GM19240 (cell line): ENCODE measurements at regions not wholly inside any gene's neighbourhood (a gene's known extent, or its start where the extent isn't known, plus 50 kb on each side); places are given as distances from the start of the nearest gene placed in this dataset.

Experiments used
- DNase-seq: peaks from one replicate; pipeline ENCODE4 v3.0.0; 2011; ENCODE audit warnings: low spot score; ENCODE audit not compliant: insufficient read length

DNA sequence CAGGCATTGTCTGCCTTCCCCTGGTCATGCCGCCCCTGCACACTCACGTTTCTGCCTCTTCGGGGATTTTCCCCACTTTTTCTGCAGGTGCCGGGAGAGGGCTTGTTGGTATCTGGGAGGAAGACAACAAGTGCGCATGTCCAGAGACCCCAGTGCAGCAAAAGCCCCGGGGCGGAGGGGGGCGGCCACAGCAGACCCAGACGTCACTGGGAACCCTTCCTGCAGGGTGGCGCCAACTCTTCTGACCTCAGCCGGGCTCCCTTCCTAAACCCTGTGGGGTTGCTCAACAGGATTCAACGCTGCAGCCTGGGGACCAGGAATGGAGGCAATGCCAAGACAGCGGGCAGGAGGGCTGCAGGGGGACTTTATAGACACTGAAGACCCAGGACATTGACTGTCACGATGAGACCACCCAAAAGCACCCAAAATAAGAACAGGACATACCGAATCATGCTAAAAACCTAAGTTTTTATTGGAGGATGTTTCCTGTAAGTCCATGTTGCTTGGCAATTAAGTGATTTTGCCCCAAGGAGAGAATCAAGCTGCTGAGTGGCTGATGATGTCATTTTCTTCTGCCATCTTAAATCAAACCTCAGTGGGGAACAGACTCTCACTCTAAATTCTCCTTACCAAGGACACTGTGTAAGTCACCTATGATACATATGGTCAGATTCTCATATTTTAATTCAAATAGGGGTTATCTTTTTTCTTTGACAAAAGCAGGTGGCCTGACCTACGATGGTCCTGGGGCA is 62.9 kb upstream of the SIMC1 start:
- no peak for DNase-seq

DNA sequence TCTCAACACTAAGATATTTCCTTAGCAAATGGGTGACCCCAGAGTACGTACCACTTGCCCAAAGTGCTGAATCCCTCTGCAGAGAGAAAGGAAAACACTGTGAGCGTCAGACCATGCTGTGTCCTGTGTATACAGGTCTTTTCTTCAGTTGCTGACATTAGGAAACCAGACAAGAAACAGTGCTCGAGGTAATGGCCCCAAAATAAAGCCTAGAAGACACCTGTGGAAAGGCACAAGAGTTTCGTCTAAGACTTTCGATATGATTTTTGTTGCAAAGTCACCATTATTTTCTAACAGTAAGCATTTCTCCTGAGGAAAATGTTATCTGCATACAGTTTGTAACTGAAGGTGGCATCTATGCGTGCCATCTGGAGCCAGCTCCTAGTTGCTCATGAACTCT is 62.0 kb upstream of the SIMC1 start:
- no peak for DNase-seq

DNA sequence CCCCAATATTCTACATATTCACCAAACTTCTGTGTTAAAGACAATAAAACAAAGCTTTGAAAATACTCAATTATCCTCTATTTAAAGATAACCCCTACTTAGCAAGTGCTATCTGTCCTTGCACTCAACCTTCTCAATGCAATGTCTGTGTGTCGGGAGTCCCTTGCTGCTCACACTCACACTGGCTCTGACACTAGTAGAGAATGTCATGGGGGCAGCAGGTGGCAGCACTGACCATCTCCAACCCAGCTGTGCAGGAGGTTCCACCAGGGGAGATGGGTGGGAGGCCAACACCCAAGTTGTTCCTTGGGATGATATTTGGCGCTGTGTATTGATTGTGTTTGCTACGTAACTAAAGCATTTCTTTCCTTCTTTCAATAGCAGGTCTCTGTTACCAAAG is 59.4 kb upstream of the SIMC1 start:
- DNase-seq: no peak

DNA sequence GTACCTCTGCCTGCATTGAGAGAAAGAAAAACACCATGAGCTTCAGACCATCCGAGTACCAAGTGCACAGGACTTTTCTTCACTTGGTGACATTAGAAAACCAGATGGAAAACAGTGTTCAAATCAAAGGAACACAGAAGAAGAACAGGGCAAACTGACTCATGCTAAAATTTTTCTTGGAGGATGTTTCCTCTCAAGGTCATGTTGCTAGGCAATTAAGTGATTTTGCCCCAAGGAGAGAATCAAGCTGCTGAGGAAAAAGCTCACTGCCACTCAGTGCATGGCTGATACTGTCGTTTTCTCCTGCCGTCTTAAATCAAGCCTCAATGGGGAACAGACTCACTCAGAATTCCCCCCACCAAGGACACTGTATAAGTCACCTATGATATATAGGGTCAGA is 57.9 kb upstream of the SIMC1 start:
- no peak for DNase-seq

DNA sequence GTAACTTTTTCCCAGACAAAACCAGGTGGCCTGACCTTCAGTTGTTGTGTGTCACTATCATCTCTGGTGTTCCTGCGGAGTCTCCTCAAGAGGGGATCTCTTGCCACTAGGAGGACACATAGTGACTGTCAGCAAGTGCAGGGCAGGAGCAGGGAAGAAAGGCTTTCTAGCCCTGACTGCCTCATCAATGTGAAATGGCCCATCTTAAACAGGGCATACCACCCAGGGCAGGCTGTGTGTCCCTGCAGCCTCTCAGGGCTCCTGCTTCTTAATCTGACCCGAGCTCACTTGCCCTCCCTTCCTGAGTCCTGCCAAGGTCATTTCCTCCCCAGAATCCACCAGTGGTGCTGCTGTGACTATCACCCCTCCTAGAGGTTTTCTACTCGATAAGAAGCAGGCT is 57.4 kb upstream of the SIMC1 start:
- no peak for DNase-seq

DNA sequence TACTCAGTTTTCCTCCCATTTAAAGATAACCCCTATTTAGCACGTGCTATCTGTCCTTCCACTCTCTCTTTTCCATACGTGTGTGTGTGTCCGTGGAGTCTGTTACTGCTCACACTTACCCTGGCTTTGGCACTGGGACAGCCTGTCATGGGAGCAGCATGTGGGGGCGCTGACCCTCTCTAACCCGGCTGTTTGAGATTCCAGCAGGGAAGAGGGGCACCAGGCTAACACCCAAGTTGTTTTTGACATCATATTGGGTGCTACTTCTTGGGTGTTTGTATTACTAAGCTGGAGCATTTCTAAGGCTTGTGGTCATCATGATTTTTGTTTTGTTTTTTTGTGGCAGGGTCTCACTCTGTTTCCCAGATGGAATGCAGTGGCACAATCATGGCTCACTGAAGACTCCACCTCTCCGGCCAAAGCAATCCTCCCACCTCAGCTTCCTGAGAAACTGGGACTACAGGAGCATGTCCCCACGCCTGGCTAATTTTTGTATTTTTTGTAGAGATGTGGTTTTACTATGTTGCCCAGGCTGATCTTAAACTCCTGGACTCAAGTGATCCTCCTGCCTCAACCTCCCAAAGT is 56.9 kb upstream of the SIMC1 start:
- DNase-seq: no peak

DNA sequence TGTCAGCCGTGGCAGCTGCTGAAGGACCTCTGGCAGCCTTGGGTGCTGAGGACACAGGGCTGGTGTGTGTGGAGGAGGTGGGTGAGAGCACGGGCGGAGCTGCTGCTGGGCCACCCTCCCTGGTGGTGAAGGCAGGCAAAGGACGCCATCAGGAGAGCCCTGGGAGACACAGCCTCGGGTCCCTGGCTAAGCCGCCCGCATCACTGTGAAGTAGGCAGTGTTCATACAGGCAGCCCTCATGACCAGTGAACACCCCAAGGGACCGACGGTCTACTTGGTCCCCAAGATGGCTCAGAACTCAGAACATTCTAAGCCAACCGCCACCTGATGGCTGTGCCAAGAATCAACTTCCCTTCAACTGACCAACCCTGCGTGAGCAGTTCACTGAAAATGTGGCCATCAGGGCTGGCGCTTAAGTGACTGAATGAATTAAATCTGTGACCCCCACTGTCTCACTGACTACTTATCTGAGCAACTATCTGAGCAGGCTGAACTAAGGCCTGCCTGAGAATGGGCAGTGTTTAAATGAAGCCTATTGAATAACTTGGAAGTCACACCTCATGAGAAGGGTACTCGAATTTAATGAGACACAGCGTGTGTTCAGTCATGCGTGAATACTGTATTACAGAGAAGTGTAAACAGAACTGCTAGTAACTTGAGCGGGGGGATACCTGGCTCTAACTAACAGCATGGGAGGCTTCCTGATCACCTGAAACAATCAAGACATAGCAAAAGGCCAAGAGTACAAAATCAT is 54.7 kb upstream of the SIMC1 start:
- DNase-seq: no peak

DNA sequence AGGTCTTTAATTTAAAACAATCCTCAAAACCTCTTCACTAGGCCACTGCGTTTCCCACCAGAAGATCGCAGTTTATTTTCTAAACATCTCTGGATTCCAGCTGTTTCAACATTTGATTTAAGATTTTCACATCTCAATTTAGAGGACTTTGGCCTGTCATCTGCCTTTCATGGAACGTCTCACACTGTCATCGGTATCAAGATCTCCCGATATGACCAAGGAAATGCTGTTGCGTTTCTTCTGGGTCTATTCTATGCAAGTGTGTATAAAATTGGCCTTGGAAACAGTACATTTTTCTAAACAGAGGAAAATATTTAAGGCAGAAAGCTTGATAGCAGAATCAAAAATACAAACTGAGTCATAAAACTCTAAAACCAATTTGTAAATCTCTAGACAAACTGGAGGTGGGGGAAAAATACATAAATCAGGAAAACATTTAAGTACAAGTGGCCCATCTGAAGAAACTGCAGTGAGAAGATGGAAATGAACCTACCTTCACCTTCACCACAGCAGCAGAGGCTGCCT is 53.6 kb upstream of the SIMC1 start:
- DNase-seq: no peak

DNA sequence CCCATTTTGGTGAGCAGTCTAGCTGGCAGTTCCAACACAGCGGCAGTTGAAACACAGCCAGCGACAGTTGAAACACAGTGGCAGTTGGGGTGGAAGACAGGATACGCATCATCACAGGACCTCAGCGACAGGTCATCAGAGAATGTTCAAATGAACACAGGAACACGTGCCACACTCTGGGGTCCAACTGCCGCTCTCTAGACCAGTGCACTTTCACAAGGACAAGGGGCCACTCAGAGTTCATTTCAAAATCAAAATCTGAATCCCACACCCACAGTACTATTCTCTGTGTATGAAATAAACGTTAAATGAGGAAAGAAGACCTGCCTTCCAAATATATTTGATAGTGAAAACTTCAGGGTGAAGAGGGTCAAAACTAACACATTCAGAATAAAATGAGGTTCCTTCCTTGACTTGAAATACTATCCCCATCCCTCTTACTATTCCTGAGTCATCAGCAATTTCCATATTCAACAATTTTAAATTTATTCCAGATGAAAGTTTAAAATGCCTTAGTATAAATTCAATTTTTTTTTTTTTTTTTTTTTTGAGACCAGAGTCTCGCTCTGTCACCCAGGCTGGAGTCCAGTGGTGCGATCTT is 53.0 kb upstream of the SIMC1 start:
- no peak for DNase-seq

DNA sequence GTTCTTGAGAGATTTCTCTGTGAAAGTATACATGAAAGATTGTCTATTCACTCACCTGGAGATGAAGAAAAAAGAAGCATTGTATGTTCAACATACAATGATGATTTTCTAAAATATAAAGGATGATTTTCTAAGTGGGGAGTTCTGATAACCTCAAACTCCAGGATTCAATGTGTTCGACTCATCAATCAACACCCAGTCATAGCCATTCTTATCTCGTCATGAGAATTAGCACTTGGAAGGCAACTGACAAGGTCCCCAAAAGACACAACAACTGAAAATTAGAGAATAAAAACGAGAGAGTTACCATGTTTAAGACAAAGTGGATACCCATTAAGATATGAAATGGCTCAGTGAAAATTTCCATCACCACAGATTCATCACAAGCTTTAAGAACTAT is 52.1 kb upstream of the SIMC1 start:
- DNase-seq: no peak

DNA sequence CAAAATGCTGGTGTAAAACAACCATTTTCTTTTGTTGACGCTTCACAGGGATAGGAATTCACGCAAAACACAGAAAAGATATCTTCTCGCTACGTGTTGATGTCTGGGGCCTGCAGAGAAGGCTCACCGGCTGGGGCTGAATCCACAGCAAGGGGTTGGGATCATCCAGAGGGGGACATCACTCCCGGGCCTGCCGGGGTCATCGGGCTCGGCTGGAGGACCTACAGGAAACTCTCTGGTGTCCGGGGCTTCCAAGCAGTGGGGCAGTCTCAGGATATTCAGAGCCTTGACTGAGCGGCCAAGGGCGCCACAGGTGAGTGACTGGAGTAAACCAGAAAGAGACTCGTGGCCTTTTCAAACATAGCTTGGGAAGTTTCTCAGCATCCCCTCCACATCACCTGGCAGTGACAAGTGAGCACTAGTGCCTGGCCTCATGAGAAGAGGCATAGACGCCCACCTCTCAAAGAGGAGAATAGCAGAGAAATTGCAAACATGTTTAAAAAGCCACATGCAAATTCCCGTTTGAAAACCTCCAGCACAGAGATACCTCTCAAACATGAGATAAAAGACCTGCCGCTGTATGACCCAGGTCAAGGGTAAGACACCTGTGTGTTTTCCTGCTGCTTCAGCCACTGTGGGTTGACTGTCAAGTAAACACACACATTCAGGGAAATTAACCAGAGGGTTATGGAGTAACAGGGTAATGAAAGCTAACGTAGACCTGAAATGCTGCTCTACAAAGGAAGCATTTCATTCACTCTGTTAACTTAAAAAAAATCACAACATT is 50.8 kb upstream of the SIMC1 start:
- DNase-seq: no peak

DNA sequence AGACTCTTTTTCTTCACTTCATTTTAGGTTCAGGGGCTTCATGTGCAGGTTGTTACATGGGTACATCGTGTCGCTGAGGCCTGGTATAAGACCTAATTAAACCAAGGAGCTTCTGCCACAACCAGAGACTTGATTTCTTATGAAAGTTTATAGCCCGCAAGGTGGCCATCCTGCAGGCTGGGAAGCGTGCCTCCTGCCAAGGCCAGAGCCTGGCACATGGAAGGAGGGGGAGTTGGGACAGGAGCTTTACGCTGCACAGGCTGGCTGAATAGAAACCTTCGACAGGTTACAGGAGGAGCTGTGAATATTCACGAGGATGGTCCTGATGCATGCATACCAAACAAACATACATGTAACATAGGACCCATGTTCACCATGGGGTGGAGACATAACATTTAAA is 50.1 kb upstream of the SIMC1 start:
- DNase-seq: no peak
